GM23338 (cell line): ENCODE measurements at regions not wholly inside any gene's neighbourhood (a gene's known extent, or its start where the extent isn't known, plus 50 kb on each side); places are given as distances from the start of the nearest gene placed in this dataset.

Source experiments
- ATAC-seq: fragments of 200-7000 bp; cut with Tn5 transposase; 3 replicates; pipeline ENCODE4 v1.9.1; 2020
- DNase-seq: peaks from one replicate; pipeline ENCODE4 v3.0.0-alpha.2; 2015; ENCODE audit warnings: low spot score
- H2AFZ ChIP-seq: fragments of 200-600 bp; sonication (generic); 2 replicates; pipeline ENCODE4 v1.8.0; 2016; ENCODE audit warnings: antibody characterized with exemption, mild to moderate bottlenecking, moderate library complexity
- H3F3A ChIP-seq: fragments of 200-600 bp; sonication (generic); replicated peaks from 2 replicates; pipeline ENCODE4 v1.8.0; 2017; ENCODE audit warnings: antibody characterized with exemption, mixed run types, low read depth
- H3K27ac ChIP-seq: fragments of 200-600 bp; sonication (generic); 2 replicates; pipeline ENCODE4 v1.6.1; 2016; ENCODE audit warnings: low read depth
- H3K27me3 ChIP-seq: fragments of 200-600 bp; sonication (generic); 2 replicates; pipeline ENCODE4 v1.8.0; 2016; ENCODE audit warnings: mild to moderate bottlenecking, mixed run types, moderate library complexity; ENCODE audit not compliant: insufficient read depth
- H3K36me3 ChIP-seq: fragments of 200-600 bp; sonication (generic); 2 replicates; pipeline ENCODE4 v1.8.0; 2016; ENCODE audit warnings: mild to moderate bottlenecking; ENCODE audit not compliant: insufficient read depth
- H3K4me1 ChIP-seq: fragments of 200-600 bp; sonication (generic); 2 replicates; pipeline ENCODE4 v1.8.0; 2016; ENCODE audit warnings: mild to moderate bottlenecking, moderate library complexity; ENCODE audit not compliant: insufficient read depth
- H3K4me2 ChIP-seq: fragments of 200-600 bp; sonication (generic); 2 replicates; pipeline ENCODE4 v1.7.1; 2017; ENCODE audit warnings: mixed run types
- H3K4me3 ChIP-seq: fragments of 200-600 bp; sonication (generic); 2 replicates; pipeline ENCODE4 v1.6.1; 2016; ENCODE audit warnings: mixed run types
- H3K79me2 ChIP-seq: fragments of 200-600 bp; sonication (generic); replicated peaks from 2 replicates; pipeline ENCODE4 v1.8.0; 2017; ENCODE audit warnings: mild to moderate bottlenecking; ENCODE audit not compliant: insufficient read depth
- H3K9me2 ChIP-seq: fragments of 200-600 bp; sonication (generic); 2 replicates; pipeline ENCODE4 v1.8.0; 2017; ENCODE audit not compliant: insufficient read depth
- H4K20me1 ChIP-seq: fragments of 200-600 bp; sonication (generic); replicated peaks from 2 replicates; pipeline ENCODE4 v1.8.0; 2017; ENCODE audit warnings: mild to moderate bottlenecking; ENCODE audit not compliant: insufficient read depth
- H3K27ac Mint-ChIP-seq: 2 replicates; pipeline ENCODE4 v1.8.0; 2020; ENCODE audit warnings: inconsistent platforms, mild to moderate bottlenecking, moderate library complexity, mixed read lengths
- H3K27me3 Mint-ChIP-seq: 3 replicates; pipeline ENCODE4 v1.8.0; 2022; ENCODE audit warnings: low read depth, mild to moderate bottlenecking, moderate library complexity, mixed read lengths, inconsistent platforms; ENCODE audit not compliant: insufficient read depth, poor library complexity
- H3K36me3 Mint-ChIP-seq: 3 replicates; pipeline ENCODE4 v1.8.0; 2021; ENCODE audit warnings: low read depth, mild to moderate bottlenecking, inconsistent platforms, moderate library complexity, mixed read lengths
- H3K4me1 Mint-ChIP-seq: 3 replicates; pipeline ENCODE4 v1.8.0; 2020; ENCODE audit warnings: mild to moderate bottlenecking, inconsistent platforms, mixed read lengths
- H3K4me3 Mint-ChIP-seq: 3 replicates; pipeline ENCODE4 v1.8.0; 2021; ENCODE audit warnings: moderate library complexity, mild to moderate bottlenecking, inconsistent platforms, mixed read lengths
- H3K9me3 Mint-ChIP-seq: 3 replicates; pipeline ENCODE4 v1.8.0; 2020; ENCODE audit warnings: moderate library complexity, mild to moderate bottlenecking, inconsistent platforms, mixed read lengths
- CREB1 ChIP-seq: fragments of 250-450 bp; sonication (Bioruptor Pico); IDR thresholded peaks from 2 replicates; pipeline ENCODE4 v1.5.0; 2020; ENCODE audit warnings: low read depth, mild to moderate bottlenecking, moderate library complexity
- CTCF ChIP-seq, 2 experiments: fragments of 200-600 bp in 1 of 2; sonication (generic) in 1 of 2; conservative IDR thresholded peaks; 2 replicates each; pipeline versions ENCODE4 v1.5.1 to v1.6.1; 2016 to 2017; ENCODE audit warnings: antibody characterized with exemption in 2 of 2, low read depth in 2 of 2, mild to moderate bottlenecking in 2 of 2, moderate library complexity in 1 of 2
- ETS1 ChIP-seq: IDR thresholded peaks from 2 replicates; pipeline ENCODE4 v1.6.1; 2016; ENCODE audit warnings: antibody characterized with exemption
- EZH2 ChIP-seq: fragments of 200-600 bp; sonication (generic); IDR thresholded peaks from one replicate; pipeline ENCODE4 v1.8.0; 2017; ENCODE audit warnings: antibody characterized with exemption, mild to moderate bottlenecking, low read depth; ENCODE audit not compliant: unreplicated experiment
- EZH2phosphoT487 ChIP-seq: fragments of 200-600 bp; sonication (generic); IDR thresholded peaks from one replicate; pipeline ENCODE4 v1.8.1; 2018; ENCODE audit warnings: antibody characterized with exemption; ENCODE audit not compliant: unreplicated experiment
- JUNB ChIP-seq: IDR thresholded peaks from one replicate; pipeline ENCODE4 v1.6.1; 2016; ENCODE audit warnings: antibody characterized with exemption; ENCODE audit not compliant: unreplicated experiment
- NANOG ChIP-seq: IDR thresholded peaks from 2 replicates; pipeline ENCODE4 v1.6.1; 2016; ENCODE audit warnings: antibody characterized with exemption, borderline replicate concordance
- POLR2AphosphoS5 ChIP-seq: IDR thresholded peaks from 2 replicates; pipeline ENCODE4 v1.6.1; 2016; ENCODE audit warnings: antibody characterized with exemption, low read depth
- REST ChIP-seq: IDR thresholded peaks from one replicate; pipeline ENCODE4 v1.6.1; 2018; ENCODE audit warnings: antibody characterized with exemption; ENCODE audit not compliant: unreplicated experiment
- STAT1 ChIP-seq: IDR thresholded peaks from one replicate; pipeline ENCODE4 v1.6.1; 2016; ENCODE audit warnings: antibody characterized with exemption; ENCODE audit not compliant: unreplicated experiment
- ZNF114 ChIP-seq: fragments of 250-450 bp; sonication (Bioruptor Pico); IDR thresholded peaks from 2 replicates; pipeline ENCODE4 v1.5.0; 2020; ENCODE audit warnings: mild to moderate bottlenecking, moderate library complexity
- ZNF331 ChIP-seq: fragments of 250-450 bp; sonication (Bioruptor Pico); IDR thresholded peaks from 2 replicates; pipeline ENCODE4 v1.5.0; 2020; ENCODE audit warnings: low read depth, mild to moderate bottlenecking, moderate library complexity
- ZNF462 ChIP-seq: fragments of 250-450 bp; sonication (Bioruptor Pico); IDR thresholded peaks from 2 replicates; pipeline ENCODE4 v1.5.0; 2020; ENCODE audit warnings: mild to moderate bottlenecking, moderate library complexity

GRCh38 chr20:48222595-48223180, 437.4 kb upstream of the SULF2 start:
- no peak overlapping the region for H3K4me3 Mint-ChIP-seq
- Histone ChIP-seq H3K36me3 (no peaks in the 10 kb centered on the region), H3K4me2 (no peak overlapping the region), H3K4me3 (no peak overlapping the region), H2AFZ (no peak overlapping the region), H3K27me3 (no peaks in the 10 kb centered on the region), H3K9me2 (no peaks in the 10 kb centered on the region), H3K27ac (no peak overlapping the region), H4K20me1 (no peaks in the 10 kb centered on the region), H3K4me1 (no peaks in the 10 kb centered on the region), H3K79me2 (no peaks in the 10 kb centered on the region), H3F3A (no peaks in the 10 kb centered on the region)
- H3K27ac Mint-ChIP-seq: no peak overlapping the region
- DNase-seq (no peak), ATAC-seq (no peak)
- no peaks in the 10 kb centered on the region for H3K9me3 Mint-ChIP-seq
- peaks cover 6% of the 10 kb centered on the region for H3K27me3 Mint-ChIP-seq
- no peaks in the 10 kb centered on the region; the same call in 2 of the 3 replicates for H3K36me3 Mint-ChIP-seq
- TF ChIP-seq REST (no peak), POLR2AphosphoS5 (no peak), CTCF (conservative IDR thresholded peaks at IDR 0.05; ENCODE audit: low read depth in 2 of 2) (no peak), CREB1 (no peak), JUNB (no peak), EZH2phosphoT487 (no peak), ZNF462 (CRISPR knock-in tag) (no peak), STAT1 (no peak), ZNF331 (CRISPR knock-in tag) (no peak), ETS1 (no peak), EZH2 (no peak), ZNF114 (CRISPR knock-in tag) (no peak), NANOG (no peak)
- H3K4me1 Mint-ChIP-seq: no peaks in the 10 kb centered on the region; the same call in 2 of the 3 replicates
